Naive B cell (primary cell): ENCODE measurements at regions not wholly inside any gene's neighbourhood (a gene's known extent, or its start where the extent isn't known, plus 50 kb on each side); places are given as distances from the start of the nearest gene placed in this dataset.

Source experiments
- ATAC-seq, 2 donors: fragments of 150-1000 bp; cut with Tn5 transposase; 2 replicates each; pipeline ENCODE4 v1.10.0; 2021; ENCODE audit warnings: low read depth in 2 of 2, mild to moderate bottlenecking in 2 of 2, moderate library complexity in 2 of 2
- DNase-seq: peaks from one replicate; pipeline ENCODE4 v3.0.0; 2022
- H3K27ac Mint-ChIP-seq, 6 donors: one replicate each; pipeline ENCODE4 v1.8.0; 2020 to 2022; ENCODE audit warnings: mild to moderate bottlenecking in 6 of 6, mixed read lengths in 6 of 6, moderate library complexity in 5 of 6, inconsistent platforms in 2 of 6
- H3K27me3 Mint-ChIP-seq, 3 donors: one replicate each; pipeline ENCODE4 v1.8.0; 2021 to 2022; ENCODE audit warnings: mixed read lengths in 3 of 3, mild to moderate bottlenecking in 1 of 3
- H3K36me3 Mint-ChIP-seq, 2 donors: one replicate each; pipeline ENCODE4 v1.8.0; 2020 to 2022; ENCODE audit warnings: mixed read lengths in 2 of 2, inconsistent platforms in 1 of 2, mild to moderate bottlenecking in 1 of 2
- H3K4me1 Mint-ChIP-seq, 3 donors: one replicate each; pipeline ENCODE4 v1.8.0; 2020 to 2022; ENCODE audit warnings: mixed read lengths in 3 of 3, inconsistent platforms in 1 of 3, mild to moderate bottlenecking in 1 of 3, moderate library complexity in 1 of 3
- H3K4me3 Mint-ChIP-seq, 8 donors: one replicate each; pipeline ENCODE4 v1.8.0; 2020 to 2022; ENCODE audit warnings: mild to moderate bottlenecking in 8 of 8, mixed read lengths in 8 of 8, moderate library complexity in 8 of 8, inconsistent platforms in 2 of 8
- H3K9me3 Mint-ChIP-seq, 7 donors: one replicate each; pipeline ENCODE4 v1.8.0; 2020 to 2022; ENCODE audit warnings: mixed read lengths in 7 of 7, mild to moderate bottlenecking in 5 of 7, inconsistent platforms in 2 of 7, moderate library complexity in 1 of 7

- H3K9me3 Mint-ChIP-seq: peaks cover 0 to 38% (median 24%) of the 10 kb centered on the region in 7 donors
- no peak overlapping the region for H3K4me3 Mint-ChIP-seq
These were observed 247.7 kb downstream of the ANKRD50 start for GRCh38 chr4:124464836-124465235.

GRCh38 chr4:124468360-124468759 is 244.2 kb downstream of the ANKRD50 start:
- Mint-ChIP-seq H3K4me3 (no peak overlapping the region), H3K27me3 (no peaks in the 10 kb centered on the region), H3K4me1 (no peaks in the 10 kb centered on the region), H3K27ac (no peak overlapping the region), H3K9me3 (peaks cover 0 to 18% (median 9%) of the 10 kb centered on the region in 7 donors), H3K36me3 (no peaks in the 10 kb centered on the region)
- ATAC-seq: no peak
- no peak for DNase-seq

More at GRCh38 chr4:124464836-124465235, 247.7 kb downstream of the ANKRD50 start:
- ATAC-seq (no peak), DNase-seq (no peak)
- Mint-ChIP-seq H3K36me3 (no peaks in the 10 kb centered on the region), H3K27me3 (no peaks in the 10 kb centered on the region), H3K4me1 (no peaks in the 10 kb centered on the region), H3K27ac (no peak overlapping the region)

- Mint-ChIP-seq H3K27me3 (no peaks in the 10 kb centered on the region), H3K4me1 (no peaks in the 10 kb centered on the region), H3K4me3 (no peak overlapping the region), H3K27ac (no peak overlapping the region), H3K36me3 (no peaks in the 10 kb centered on the region), H3K9me3 (peaks cover 2 to 14% (median 5%) of the 10 kb centered on the region in 7 donors)
- no peak for DNase-seq
- ATAC-seq: no peak
These were observed 242.6 kb downstream of the ANKRD50 start for GRCh38 chr4:124469981-124470380.

- no peak overlapping the region for H3K4me3 Mint-ChIP-seq
- H3K36me3 Mint-ChIP-seq: no peaks in the 10 kb centered on the region
- ATAC-seq (no peak), DNase-seq (no peak)
- peaks cover 0 to 4% (median 1%) of the 10 kb centered on the region in 7 donors for H3K9me3 Mint-ChIP-seq
- H3K27ac Mint-ChIP-seq: no peak overlapping the region
- no peaks in the 10 kb centered on the region for H3K27me3 Mint-ChIP-seq
- H3K4me1 Mint-ChIP-seq: no peaks in the 10 kb centered on the region
These were observed 234.1 kb downstream of the ANKRD50 start for GRCh38 chr4:124478470-124478869.

GRCh38 chr4:124480061-124480460 is 232.5 kb downstream of the ANKRD50 start:
- H3K36me3 Mint-ChIP-seq: no peaks in the 10 kb centered on the region
- no peak for DNase-seq
- ATAC-seq: no peak
- H3K4me3 Mint-ChIP-seq: no peak overlapping the region
- H3K27me3 Mint-ChIP-seq: no peaks in the 10 kb centered on the region
- no peak overlapping the region for H3K27ac Mint-ChIP-seq
- H3K9me3 Mint-ChIP-seq: peaks cover 0 to under 1% (median 0%) of the 10 kb centered on the region in 7 donors
- no peaks in the 10 kb centered on the region for H3K4me1 Mint-ChIP-seq

GRCh38 chr4:124481123-124481522 is 231.4 kb downstream of the ANKRD50 start:
- ATAC-seq: no peak
- Mint-ChIP-seq H3K36me3 (no peaks in the 10 kb centered on the region), H3K27ac (no peak overlapping the region), H3K4me3 (no peak overlapping the region), H3K9me3 (no peaks in the 10 kb centered on the region), H3K27me3 (no peaks in the 10 kb centered on the region), H3K4me1 (no peaks in the 10 kb centered on the region)
- DNase-seq: no peak

GRCh38 chr4:124483048-124483906 is 229.3 kb downstream of the ANKRD50 start:
- no peak for ATAC-seq
- Mint-ChIP-seq H3K27ac (no peak overlapping the region), H3K4me3 (no peak overlapping the region), H3K4me1 (no peaks in the 10 kb centered on the region), H3K27me3 (no peaks in the 10 kb centered on the region), H3K9me3 (no peaks in the 10 kb centered on the region), H3K36me3 (no peaks in the 10 kb centered on the region)
- no peak for DNase-seq

- DNase-seq (no peak), ATAC-seq (no peak)
- no peaks in the 10 kb centered on the region for H3K9me3 Mint-ChIP-seq
- no peak overlapping the region for H3K27ac Mint-ChIP-seq
- H3K27me3 Mint-ChIP-seq: no peaks in the 10 kb centered on the region
- no peak overlapping the region for H3K4me3 Mint-ChIP-seq
- no peaks in the 10 kb centered on the region for H3K36me3 Mint-ChIP-seq
- no peaks in the 10 kb centered on the region for H3K4me1 Mint-ChIP-seq
These were observed 228.5 kb downstream of the ANKRD50 start for GRCh38 chr4:124484008-124484407.

- Mint-ChIP-seq H3K9me3 (no peaks in the 10 kb centered on the region), H3K4me1 (no peaks in the 10 kb centered on the region), H3K27ac (no peak overlapping the region), H3K36me3 (no peaks in the 10 kb centered on the region), H3K4me3 (no peak overlapping the region), H3K27me3 (no peaks in the 10 kb centered on the region)
- DNase-seq (no peak), ATAC-seq (no peak)
These were observed 227.6 kb downstream of the ANKRD50 start for GRCh38 chr4:124484940-124485339.

GRCh38 chr4:124486423-124486822 is 226.1 kb downstream of the ANKRD50 start:
- H3K9me3 Mint-ChIP-seq: peaks cover 0 to 4% (median 0%) of the 10 kb centered on the region in 7 donors
- ATAC-seq (no peak), DNase-seq (no peak)
- peaks cover 0 to 7% (median 0%) of the 10 kb centered on the region in 3 donors for H3K27me3 Mint-ChIP-seq
- no peak overlapping the region for H3K4me3 Mint-ChIP-seq
- H3K36me3 Mint-ChIP-seq: no peaks in the 10 kb centered on the region
- no peak overlapping the region for H3K27ac Mint-ChIP-seq
- no peaks in the 10 kb centered on the region for H3K4me1 Mint-ChIP-seq

GRCh38 chr4:124487651-124488050 is 224.9 kb downstream of the ANKRD50 start:
- ATAC-seq (no peak), DNase-seq (no peak)
- H3K9me3 Mint-ChIP-seq: peaks cover 0 to 4% (median 0%) of the 10 kb centered on the region in 7 donors
- no peak overlapping the region for H3K4me3 Mint-ChIP-seq
- no peaks in the 10 kb centered on the region for H3K4me1 Mint-ChIP-seq
- no peaks in the 10 kb centered on the region for H3K36me3 Mint-ChIP-seq
- no peak overlapping the region for H3K27ac Mint-ChIP-seq
- H3K27me3 Mint-ChIP-seq: peaks cover 0 to 8% (median 0%) of the 10 kb centered on the region in 3 donors

- Mint-ChIP-seq H3K27me3 (peaks cover 0 to 8% (median 0%) of the 10 kb centered on the region in 3 donors), H3K27ac (no peak overlapping the region), H3K4me1 (no peaks in the 10 kb centered on the region), H3K9me3 (peaks cover 0 to 4% (median 0%) of the 10 kb centered on the region in 7 donors), H3K36me3 (no peaks in the 10 kb centered on the region), H3K4me3 (no peak overlapping the region)
- no peak for ATAC-seq
- DNase-seq: no peak
These were observed 221.0 kb downstream of the ANKRD50 start for GRCh38 chr4:124491361-124492145.

- DNase-seq: no peak
- no peaks in the 10 kb centered on the region for H3K27me3 Mint-ChIP-seq
- H3K9me3 Mint-ChIP-seq: peaks cover 0 to 2% (median 0%) of the 10 kb centered on the region in 7 donors
- ATAC-seq: no peak
- no peak overlapping the region for H3K27ac Mint-ChIP-seq
- H3K36me3 Mint-ChIP-seq: no peaks in the 10 kb centered on the region
- H3K4me1 Mint-ChIP-seq: no peaks in the 10 kb centered on the region
- H3K4me3 Mint-ChIP-seq: no peak overlapping the region
These were observed 213.3 kb downstream of the ANKRD50 start for GRCh38 chr4:124499261-124499660.

GRCh38 chr4:124501576-124501975 is 211.0 kb downstream of the ANKRD50 start:
- no peak for DNase-seq
- no peak for ATAC-seq
- Mint-ChIP-seq H3K4me1 (no peaks in the 10 kb centered on the region), H3K36me3 (no peaks in the 10 kb centered on the region), H3K4me3 (no peak overlapping the region), H3K27me3 (no peaks in the 10 kb centered on the region), H3K27ac (no peak overlapping the region), H3K9me3 (no peaks in the 10 kb centered on the region)
